WTC11 (cell line): ENCODE measurements at regions not wholly inside any gene's neighbourhood (a gene's known extent, or its start where the extent isn't known, plus 50 kb on each side); places are given as distances from the start of the nearest gene placed in this dataset.

Source experiments
- ATAC-seq: fragments of 200-7000 bp; cut with Tn5 transposase; 2 replicates; pipeline ENCODE4 v1.10.0; 2021; ENCODE audit warnings: mild to moderate bottlenecking, moderate library complexity
- CTCF ChIA-PET: fragments of 300-600 bp; sonication (Branson Sonifier 250); formaldehyde crosslinking; loops from one replicate; lab custom pipeline; 2021; ENCODE audit warnings: antibody characterized with exemption; lab: Charles Lee
- POLR2A ChIA-PET: fragments of 350-600 bp; sonication (Branson Sonifier 250); formaldehyde crosslinking; loops from one replicate; lab custom pipeline; 2021; ENCODE audit warnings: antibody characterized with exemption; lab: Charles Lee
- DNase-seq: peaks from one replicate; pipeline ENCODE4 v3.0.0; 2021; ENCODE audit warnings: low spot score
- H3K27ac Mint-ChIP-seq: 2 replicates; pipeline ENCODE4 v1.8.0; 2021; ENCODE audit warnings: mixed read lengths
- H3K27me3 Mint-ChIP-seq: 2 replicates; pipeline ENCODE4 v1.8.0; 2021; ENCODE audit warnings: low read depth, mild to moderate bottlenecking, moderate library complexity, mixed read lengths
- H3K36me3 Mint-ChIP-seq: 2 replicates; pipeline ENCODE4 v1.8.0; 2021; ENCODE audit warnings: mixed read lengths
- H3K4me1 Mint-ChIP-seq: 2 replicates; pipeline ENCODE4 v1.8.0; 2022; ENCODE audit warnings: mixed read lengths
- H3K4me3 Mint-ChIP-seq: 2 replicates; pipeline ENCODE4 v1.8.0; 2021; ENCODE audit warnings: mild to moderate bottlenecking, moderate library complexity, mixed read lengths
- H3K9me3 Mint-ChIP-seq: 2 replicates; pipeline ENCODE4 v1.8.0; 2021; ENCODE audit warnings: mixed read lengths
- ATF2 ChIP-seq: sonication (generic); formaldehyde crosslinking; IDR thresholded peaks from 2 replicates; pipeline ENCODE4 v1.8.1; 2022; ENCODE audit warnings: low read depth, missing genetic modification reagents, borderline replicate concordance
- ATF3 ChIP-seq: sonication (generic); formaldehyde crosslinking; conservative IDR thresholded peaks from 2 replicates; pipeline ENCODE4 v1.8.1; 2022; ENCODE audit warnings: mild to moderate bottlenecking, missing genetic modification reagents
- ATF6 ChIP-seq: sonication (generic); formaldehyde crosslinking; IDR thresholded peaks from 2 replicates; pipeline ENCODE4 v1.8.1; 2023; ENCODE audit warnings: mild to moderate bottlenecking, missing genetic modification reagents
- CBFB ChIP-seq: sonication (generic); formaldehyde crosslinking; IDR thresholded peaks from 2 replicates; pipeline ENCODE4 v1.8.1; 2022; ENCODE audit warnings: mild to moderate bottlenecking, low read depth, missing genetic modification reagents
- CDX4 ChIP-seq: fragments of 250-450 bp; sonication (Bioruptor Pico); IDR thresholded peaks from 2 replicates; pipeline ENCODE4 v1.9.0; 2021; ENCODE audit warnings: moderate library complexity, mild to moderate bottlenecking, inconsistent platforms, borderline replicate concordance
- CREM ChIP-seq: sonication (generic); formaldehyde crosslinking; IDR thresholded peaks from 2 replicates; pipeline ENCODE4 v1.8.1; 2022; ENCODE audit warnings: mild to moderate bottlenecking, missing genetic modification reagents, moderate library complexity
- E2F5 ChIP-seq: sonication (generic); formaldehyde crosslinking; IDR thresholded peaks from 2 replicates; pipeline ENCODE4 v1.8.1; 2022; ENCODE audit warnings: mild to moderate bottlenecking, moderate library complexity, missing genetic modification reagents
- EMX1 ChIP-seq: fragments of 250-450 bp; sonication (Bioruptor Pico); IDR thresholded peaks from 2 replicates; pipeline ENCODE4 v1.8.0; 2021; ENCODE audit warnings: mild to moderate bottlenecking
- ERG ChIP-seq: fragments of 250-450 bp; sonication (Bioruptor Pico); IDR thresholded peaks from 2 replicates; pipeline ENCODE4 v1.8.0; 2021; ENCODE audit warnings: mild to moderate bottlenecking
- FOXJ3 ChIP-seq: sonication (generic); formaldehyde crosslinking; IDR thresholded peaks from 2 replicates; pipeline ENCODE4 v1.9.0; 2021; ENCODE audit warnings: missing genetic modification reagents, mild to moderate bottlenecking, borderline replicate concordance
- JUN ChIP-seq: sonication (generic); formaldehyde crosslinking; IDR thresholded peaks from 2 replicates; pipeline ENCODE4 v1.8.0; 2023; ENCODE audit warnings: mild to moderate bottlenecking, missing genetic modification reagents
- KAT7 ChIP-seq: sonication (generic); formaldehyde crosslinking; IDR thresholded peaks from 2 replicates; pipeline ENCODE4 v1.8.1; 2023; ENCODE audit warnings: missing genetic modification reagents, mild to moderate bottlenecking, borderline replicate concordance
- MYBL2 ChIP-seq: sonication (generic); formaldehyde crosslinking; IDR thresholded peaks from 2 replicates; pipeline ENCODE4 v1.8.1; 2023; ENCODE audit warnings: mild to moderate bottlenecking, moderate library complexity, missing genetic modification reagents
- OVOL2 ChIP-seq: fragments of 250-450 bp; sonication (Bioruptor Pico); IDR thresholded peaks from 2 replicates; pipeline ENCODE4 v1.9.0; 2021; ENCODE audit warnings: mild to moderate bottlenecking, borderline replicate concordance
- RORB ChIP-seq: fragments of 250-450 bp; sonication (Bioruptor Pico); IDR thresholded peaks from 2 replicates; pipeline ENCODE4 v1.9.0; 2021; ENCODE audit warnings: mild to moderate bottlenecking
- STAT6 ChIP-seq: sonication (generic); formaldehyde crosslinking; conservative IDR thresholded peaks from 2 replicates; pipeline ENCODE4 v1.8.1; 2023; ENCODE audit warnings: mild to moderate bottlenecking, low read depth, missing genetic modification reagents, moderate library complexity
- TEAD4 ChIP-seq: sonication (generic); formaldehyde crosslinking; IDR thresholded peaks from 2 replicates; pipeline ENCODE4 v1.8.0; 2022; ENCODE audit warnings: mild to moderate bottlenecking, missing genetic modification reagents
- TP53 ChIP-seq: sonication (generic); formaldehyde crosslinking; IDR thresholded peaks from 2 replicates; pipeline ENCODE4 v1.8.1; 2023; ENCODE audit warnings: mild to moderate bottlenecking, missing genetic modification reagents
- ZNF121 ChIP-seq: sonication (generic); formaldehyde crosslinking; IDR thresholded peaks from 2 replicates; pipeline ENCODE4 v1.8.0; 2023; ENCODE audit warnings: missing genetic modification reagents
- ZNF232 ChIP-seq: sonication (generic); formaldehyde crosslinking; IDR thresholded peaks from 2 replicates; pipeline ENCODE4 v1.8.0; 2022; ENCODE audit warnings: mild to moderate bottlenecking, missing genetic modification reagents
- ZNF512 ChIP-seq: sonication (generic); formaldehyde crosslinking; IDR thresholded peaks from 2 replicates; pipeline ENCODE4 v1.8.1; 2022; ENCODE audit warnings: missing genetic modification reagents, borderline replicate concordance

- TF ChIP-seq E2F5 (CRISPR knock-in tag), result no peak
- no peak for TF ChIP-seq ATF3
- TF ChIP-seq TP53, result no peak
These were observed 165.7 kb downstream of the OR13H1 start (continued) for GRCh38 chrX:131709553-131709952.

GRCh38 chrX:131711478-131711867 lies 167.6 kb downstream of the OR13H1 start:
- POLR2A ChIA-PET, result no interaction called here
- Mint-ChIP-seq H3K4me3 (no peak overlapping the region), H3K36me3 (peaks cover 95% of the 10 kb centered on the region), H3K4me1 (peaks cover under 1% of the 10 kb centered on the region; the same call in 1 of the 2 replicates), H3K27ac (no peak overlapping the region), H3K9me3 (peaks cover 40% of the 10 kb centered on the region), H3K27me3 (peaks cover 2% of the 10 kb centered on the region; the same call in 1 of the 2 replicates)
- no peak for TF ChIP-seq FOXJ3 (CRISPR knock-in tag)
- no peak for TF ChIP-seq ZNF121
- no peak for TF ChIP-seq CDX4
- no peak for TF ChIP-seq ERG
- no peak for TF ChIP-seq CREM
- TF ChIP-seq TEAD4 (CRISPR knock-in tag), result no peak
- TF ChIP-seq RORB (CRISPR knock-in tag), result no peak
- TF ChIP-seq CBFB (CRISPR knock-in tag), result no peak
- no peak for TF ChIP-seq EMX1 (CRISPR knock-in tag)
- TF ChIP-seq ATF6, result no peak
- TF ChIP-seq JUN (CRISPR knock-in tag), result no peak
- TF ChIP-seq ATF2 (CRISPR knock-in tag), result no peak
- TF ChIP-seq STAT6 (CRISPR knock-in tag), result no peak
- TF ChIP-seq ZNF512 (CRISPR knock-in tag), result no peak
- no peak for TF ChIP-seq MYBL2 (CRISPR knock-in tag)
- no peak for TF ChIP-seq KAT7
- TF ChIP-seq ZNF232 (CRISPR knock-in tag), result no peak
- TF ChIP-seq OVOL2, result no peak
- CTCF ChIA-PET, result no interaction called here
- DNase-seq (no peak), ATAC-seq (no peak)
